Upper lobe of left lung (tissue), 4 donors: ENCODE measurements at regions not wholly inside any gene's neighbourhood (a gene's known extent, or its start where the extent isn't known, plus 50 kb on each side); places are given as distances from the start of the nearest gene placed in this dataset.

ENCODE experiments used
- POLR2A ChIP-seq, 4 donors: fragments of 450-650 bp; IDR thresholded peaks; one replicate each; pipeline ENCODE4 v1.5.1; 2016 to 2017; ENCODE audit warnings: antibody characterized with exemption in 4 of 4, mild to moderate bottlenecking in 2 of 4
- POLR2AphosphoS5 ChIP-seq, 2 donors: sonication (generic); formaldehyde crosslinking; IDR thresholded peaks; one replicate each; pipeline ENCODE4 v1.5.1; 2017; ENCODE audit warnings: antibody characterized with exemption in 2 of 2
- TF ChIP-seq, protein P1 (sequence below), 6 experiments: fragments of 450-650 bp in 4 of 6; fragments of 200-600 bp in 2 of 6; sonication (generic) in 2 of 6; IDR thresholded peaks; one replicate each; pipeline ENCODE4 v1.5.1; 2016 to 2019; ENCODE audit warnings: antibody characterized with exemption in 6 of 6

DNA sequence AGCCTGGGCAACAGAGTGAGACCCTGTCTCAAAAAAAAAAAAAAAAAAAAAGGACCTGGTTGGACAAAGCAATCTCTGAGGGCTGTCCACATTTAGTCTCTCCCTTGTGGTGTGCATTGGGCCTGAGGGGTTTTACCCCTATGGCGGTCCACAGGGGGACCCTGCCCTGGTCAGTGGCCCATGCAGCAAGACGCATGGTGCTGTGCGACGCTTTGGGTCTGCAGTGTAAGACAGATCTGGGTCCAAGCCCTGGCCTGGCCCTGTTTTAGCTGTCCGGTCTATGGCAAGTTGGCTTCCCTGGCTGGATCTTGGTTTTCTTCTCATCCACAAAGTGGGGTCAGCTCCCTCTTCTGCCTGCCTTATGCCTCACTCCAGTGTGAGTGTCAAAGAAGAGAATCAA is 123.2 kb upstream of the NLRP1 start:
- TF ChIP-seq, protein P1, sequence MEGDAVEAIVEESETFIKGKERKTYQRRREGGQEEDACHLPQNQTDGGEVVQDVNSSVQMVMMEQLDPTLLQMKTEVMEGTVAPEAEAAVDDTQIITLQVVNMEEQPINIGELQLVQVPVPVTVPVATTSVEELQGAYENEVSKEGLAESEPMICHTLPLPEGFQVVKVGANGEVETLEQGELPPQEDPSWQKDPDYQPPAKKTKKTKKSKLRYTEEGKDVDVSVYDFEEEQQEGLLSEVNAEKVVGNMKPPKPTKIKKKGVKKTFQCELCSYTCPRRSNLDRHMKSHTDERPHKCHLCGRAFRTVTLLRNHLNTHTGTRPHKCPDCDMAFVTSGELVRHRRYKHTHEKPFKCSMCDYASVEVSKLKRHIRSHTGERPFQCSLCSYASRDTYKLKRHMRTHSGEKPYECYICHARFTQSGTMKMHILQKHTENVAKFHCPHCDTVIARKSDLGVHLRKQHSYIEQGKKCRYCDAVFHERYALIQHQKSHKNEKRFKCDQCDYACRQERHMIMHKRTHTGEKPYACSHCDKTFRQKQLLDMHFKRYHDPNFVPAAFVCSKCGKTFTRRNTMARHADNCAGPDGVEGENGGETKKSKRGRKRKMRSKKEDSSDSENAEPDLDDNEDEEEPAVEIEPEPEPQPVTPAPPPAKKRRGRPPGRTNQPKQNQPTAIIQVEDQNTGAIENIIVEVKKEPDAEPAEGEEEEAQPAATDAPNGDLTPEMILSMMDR (IDR thresholded peaks at IDR 0.05) = no peak
- no peak for TF ChIP-seq POLR2A (IDR thresholded peaks at IDR 0.05)
- TF ChIP-seq POLR2AphosphoS5 (IDR thresholded peaks at IDR 0.05) = no peak
